ENCODE measurements at regions not wholly inside any gene's neighbourhood (a gene's known extent, or its start where the extent isn't known, plus 50 kb on each side); places are given as distances from the start of the nearest gene placed in this dataset.

- Histone ChIP-seq H3K36me3 (replicated peaks; ENCODE audit: insufficient read depth, low read length) (no peaks in the 10 kb centered on the region), H2AFZ (ENCODE audit: low read length) (no peak overlapping the region)
- DNase-seq = no peak
Measured at GRCh38 chr12:85672436-85672835, 163.8 kb downstream of the RASSF9 start.

GRCh38 chr12:85673921-85674420, 162.2 kb downstream of the RASSF9 start:
- Histone ChIP-seq H3K36me3 (replicated peaks; ENCODE audit: insufficient read depth, low read length) (no peaks in the 10 kb centered on the region), H3K4me3 (ENCODE audit: low read length) (no peak overlapping the region), H3K9me3 (replicated peaks; ENCODE audit: insufficient read depth, low read length) (no peaks in the 10 kb centered on the region), H3K9me2 (replicated peaks; ENCODE audit: insufficient read depth, low read length) (no peaks in the 10 kb centered on the region), H3K79me2 (ENCODE audit: low read length) (no peaks in the 10 kb centered on the region), H3F3A (ENCODE audit: insufficient read depth, low read length) (no peaks in the 10 kb centered on the region), H3K4me1 (ENCODE audit: low read length) (no peaks in the 10 kb centered on the region), H2AFZ (ENCODE audit: low read length) (no peak overlapping the region), H3K4me2 (ENCODE audit: low read depth, low read length) (no peak overlapping the region), H3K27ac (ENCODE audit: low read length) (no peak overlapping the region), H4K20me1 (ENCODE audit: insufficient read depth, low read length) (no peaks in the 10 kb centered on the region), H3K27me3 (replicated peaks; ENCODE audit: insufficient read depth, low read length) (no peaks in the 10 kb centered on the region), H3K9ac (ENCODE audit: low read length) (no peak overlapping the region)
- no peak for DNase-seq
- TF ChIP-seq EZH2phosphoT487 (IDR thresholded peaks at IDR 0.05; ENCODE audit: low read length) = no peak
- TF ChIP-seq CTCF (IDR thresholded peaks at IDR 0.05; ENCODE audit: low read length) = no peak
- no peak for TF ChIP-seq EZH2 (optimal IDR thresholded peaks at IDR 0.05; ENCODE audit: low read depth, low read length)

More at GRCh38 chr12:85672436-85672835, 163.8 kb downstream of the RASSF9 start:
- Histone ChIP-seq H3K4me3 (ENCODE audit: low read length) (no peak overlapping the region), H3K27me3 (replicated peaks; ENCODE audit: insufficient read depth, low read length) (no peaks in the 10 kb centered on the region), H3K4me2 (ENCODE audit: low read depth, low read length) (no peak overlapping the region), H3K4me1 (ENCODE audit: low read length) (no peaks in the 10 kb centered on the region), H3K9ac (ENCODE audit: low read length) (no peak overlapping the region), H3K27ac (ENCODE audit: low read length) (no peak overlapping the region), H3K79me2 (ENCODE audit: low read length) (no peaks in the 10 kb centered on the region), H3K9me2 (replicated peaks; ENCODE audit: insufficient read depth, low read length) (no peaks in the 10 kb centered on the region), H3F3A (ENCODE audit: insufficient read depth, low read length) (no peaks in the 10 kb centered on the region), H4K20me1 (ENCODE audit: insufficient read depth, low read length) (no peaks in the 10 kb centered on the region), H3K9me3 (replicated peaks; ENCODE audit: insufficient read depth, low read length) (no peaks in the 10 kb centered on the region)
- TF ChIP-seq EZH2phosphoT487 (IDR thresholded peaks at IDR 0.05; ENCODE audit: low read length) (no peak), EZH2 (optimal IDR thresholded peaks at IDR 0.05; ENCODE audit: low read depth, low read length) (no peak), CTCF (IDR thresholded peaks at IDR 0.05; ENCODE audit: low read length) (no peak)

GRCh38 chr12:85676816-85677749, 159.1 kb downstream of the RASSF9 start:
- H3K4me2 ChIP-seq (ENCODE audit: low read depth, low read length) = no peak overlapping the region
- no peaks in the 10 kb centered on the region for H3K79me2 ChIP-seq (ENCODE audit: low read length)

More at GRCh38 chr12:85676816-85677749, 159.1 kb downstream of the RASSF9 start:
- H3K9me3 ChIP-seq (replicated peaks; ENCODE audit: insufficient read depth, low read length) = no peaks in the 10 kb centered on the region
- no peak overlapping the region for H2AFZ ChIP-seq (ENCODE audit: low read length)
- H3K9me2 ChIP-seq (replicated peaks; ENCODE audit: insufficient read depth, low read length) = no peaks in the 10 kb centered on the region
- no peak for TF ChIP-seq EZH2 (optimal IDR thresholded peaks at IDR 0.05; ENCODE audit: low read depth, low read length)
- no peak for TF ChIP-seq CTCF (IDR thresholded peaks at IDR 0.05; ENCODE audit: low read length)
- TF ChIP-seq EZH2phosphoT487 (IDR thresholded peaks at IDR 0.05; ENCODE audit: low read length) = no peak
- no peak overlapping the region for H3K4me3 ChIP-seq (ENCODE audit: low read length)
- no peaks in the 10 kb centered on the region for H3K4me1 ChIP-seq (ENCODE audit: low read length)
- H3F3A ChIP-seq (ENCODE audit: insufficient read depth, low read length) = no peaks in the 10 kb centered on the region
- no peaks in the 10 kb centered on the region for H3K27me3 ChIP-seq (replicated peaks; ENCODE audit: insufficient read depth, low read length)
- H3K9ac ChIP-seq (ENCODE audit: low read length) = no peak overlapping the region
- H4K20me1 ChIP-seq (ENCODE audit: insufficient read depth, low read length) = no peaks in the 10 kb centered on the region
- no peak overlapping the region for H3K27ac ChIP-seq (ENCODE audit: low read length)
- no peaks in the 10 kb centered on the region for H3K36me3 ChIP-seq (replicated peaks; ENCODE audit: insufficient read depth, low read length)
- DNase-seq = no peak
